Activated CD8-positive, alpha-beta T cell treated with anti-CD3 and anti-CD28 coated beads for 36 hours (primary cell): ENCODE measurements at regions not wholly inside any gene's neighbourhood (a gene's known extent, or its start where the extent isn't known, plus 50 kb on each side); places are given as distances from the start of the nearest gene placed in this dataset.

Source experiments
- ATAC-seq: fragments of 200-7000 bp; cut with Tn5 transposase; one replicate; pipeline ENCODE4 v1.10.0; 2021; ENCODE audit warnings: mild to moderate bottlenecking, moderate library complexity
- CTCF ChIA-PET: fragments of 350-600 bp; sonication (Branson Sonifier 250); formaldehyde crosslinking; loops from one replicate; lab custom pipeline; 2021; ENCODE audit warnings: antibody characterized with exemption; lab: Charles Lee
- POLR2A ChIA-PET: fragments of 350-600 bp; sonication (Branson Sonifier 250); formaldehyde crosslinking; loops from one replicate; lab custom pipeline; 2021; ENCODE audit warnings: antibody characterized with exemption; lab: Charles Lee
- DNase-seq: peaks from one replicate; pipeline ENCODE4 v3.0.0-alpha.2; 2020
- H3K27ac Mint-ChIP-seq: one replicate; pipeline ENCODE4 v1.8.0; 2021; ENCODE audit warnings: mild to moderate bottlenecking, mixed read lengths
- H3K27me3 Mint-ChIP-seq: one replicate; pipeline ENCODE4 v1.8.0; 2021; ENCODE audit warnings: mixed read lengths
- H3K36me3 Mint-ChIP-seq: one replicate; pipeline ENCODE4 v1.8.0; 2021; ENCODE audit warnings: low read depth, mixed read lengths
- H3K4me1 Mint-ChIP-seq: one replicate; pipeline ENCODE4 v1.8.0; 2021; ENCODE audit warnings: low read depth, mixed read lengths
- H3K4me3 Mint-ChIP-seq: one replicate; pipeline ENCODE4 v1.8.0; 2021; ENCODE audit warnings: mild to moderate bottlenecking, moderate library complexity, mixed read lengths
- H3K9me3 Mint-ChIP-seq: one replicate; pipeline ENCODE4 v1.8.0; 2021; ENCODE audit warnings: mixed read lengths
- CTCF ChIP-seq: fragments of 200-600 bp; IDR thresholded peaks from one replicate; pipeline ENCODE4 v1.8.0; 2022; ENCODE audit warnings: antibody characterized with exemption, mild to moderate bottlenecking
- intact Hi-C: fragments of 100-400 bp; cut with micrococcal nuclease; formaldehyde crosslinking; loops from one replicate; pipeline ENCODE4 v1.10.0; 2022

DNA sequence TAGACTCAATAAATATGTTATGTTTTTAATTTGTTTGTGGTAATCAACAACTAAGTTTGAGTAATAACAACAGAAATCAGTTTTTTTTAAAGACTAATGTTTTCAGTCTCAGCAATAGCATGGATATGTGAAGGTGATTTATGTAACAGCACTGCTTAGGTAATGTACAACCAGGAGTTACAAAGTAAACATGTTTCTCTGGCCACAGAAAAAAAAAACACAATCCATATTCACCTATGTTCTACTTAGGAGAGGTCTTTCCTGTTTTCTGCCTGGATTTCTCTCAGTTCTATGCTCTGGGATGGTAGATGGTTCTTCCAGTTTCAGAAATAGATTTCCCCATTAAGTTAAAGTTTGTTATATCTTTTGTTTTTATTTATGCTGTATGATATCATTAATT is 579.4 kb downstream of the SI start:
- ChIA-PET CTCF (no interaction called here), POLR2A (no interaction called here)
- no peaks in the 10 kb centered on the region for H3K36me3 Mint-ChIP-seq
- no peak for TF ChIP-seq CTCF
- no peak for ATAC-seq
- H3K27me3 Mint-ChIP-seq, result no peaks in the 10 kb centered on the region
- no peak for DNase-seq
- no peak overlapping the region for H3K27ac Mint-ChIP-seq
- H3K4me3 Mint-ChIP-seq, result no peak overlapping the region
- peaks cover 3% of the 10 kb centered on the region for H3K9me3 Mint-ChIP-seq
- intact Hi-C loops, result no loop called here
- H3K4me1 Mint-ChIP-seq, result no peaks in the 10 kb centered on the region

- no peaks in the 10 kb centered on the region for H3K9me3 Mint-ChIP-seq
- ATAC-seq, result no peak
- intact Hi-C loops, result no loop called here
- H3K27me3 Mint-ChIP-seq, result no peaks in the 10 kb centered on the region
- no peak overlapping the region for H3K27ac Mint-ChIP-seq
- POLR2A ChIA-PET, result no interaction called here
- TF ChIP-seq CTCF, result no peak
- no peak for DNase-seq
- CTCF ChIA-PET, result no interaction called here
- no peaks in the 10 kb centered on the region for H3K36me3 Mint-ChIP-seq
- no peaks in the 10 kb centered on the region for H3K4me1 Mint-ChIP-seq
- no peak overlapping the region for H3K4me3 Mint-ChIP-seq
Measured at GRCh38 chr3:164488893-164489292, 589.4 kb downstream of the SI start.

DNA sequence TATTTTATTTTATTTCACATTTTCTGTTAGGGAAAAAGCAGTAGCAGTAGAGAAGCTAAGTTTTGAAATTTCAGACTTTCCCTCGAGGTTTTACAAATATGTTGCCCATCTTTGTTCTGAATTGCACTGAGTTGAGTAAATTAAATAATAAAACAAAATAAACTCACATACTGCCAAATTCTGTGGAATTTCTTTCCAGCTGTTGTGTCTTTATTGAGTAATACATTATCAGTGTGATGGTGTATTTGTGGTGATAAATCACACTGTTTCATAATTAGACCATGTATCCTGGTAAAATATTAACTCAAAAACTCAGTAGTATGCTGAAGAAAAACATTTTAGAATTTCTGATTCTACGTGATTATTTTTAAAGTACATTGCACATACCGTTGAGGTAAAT is 592.1 kb downstream of the SI start:
- CTCF ChIA-PET, result no interaction called here

GRCh38 chr3:164479978-164480377 is 598.3 kb downstream of the SI start:
- ChIA-PET CTCF (interaction anchor here (0.5 kb wide), 1 partner anchor 132 kb away, joined by 3 read pairs; no protein-coding TSS in a partner anchor), POLR2A (no interaction called here)
- no peaks in the 10 kb centered on the region for H3K36me3 Mint-ChIP-seq
- H3K27me3 Mint-ChIP-seq, result no peaks in the 10 kb centered on the region
- ATAC-seq, result no peak
- H3K4me1 Mint-ChIP-seq, result no peaks in the 10 kb centered on the region
- no peak for TF ChIP-seq CTCF
- H3K4me3 Mint-ChIP-seq, result no peak overlapping the region
- no peak for DNase-seq
- peaks cover 2% of the 10 kb centered on the region for H3K9me3 Mint-ChIP-seq
- intact Hi-C loops, result no loop called here
- H3K27ac Mint-ChIP-seq, result no peak overlapping the region

More for the DNA sequence above, 592.1 kb downstream of the SI start:
- Mint-ChIP-seq H3K9me3 (peaks cover 2% of the 10 kb centered on the region), H3K4me3 (no peak overlapping the region), H3K4me1 (no peaks in the 10 kb centered on the region), H3K36me3 (no peaks in the 10 kb centered on the region), H3K27me3 (no peaks in the 10 kb centered on the region), H3K27ac (no peak overlapping the region)
- TF ChIP-seq CTCF, result no peak
- DNase-seq, result no peak
- POLR2A ChIA-PET, result no interaction called here
- intact Hi-C loops, result no loop called here
- no peak for ATAC-seq

GRCh38 chr3:164479406-164479805 is 598.9 kb downstream of the SI start:
- DNase-seq, result no peak
- H3K4me1 Mint-ChIP-seq, result no peaks in the 10 kb centered on the region
- no peak overlapping the region for H3K27ac Mint-ChIP-seq
- no peak for ATAC-seq
- no peak overlapping the region for H3K4me3 Mint-ChIP-seq
- intact Hi-C loops, result no loop called here
- no peaks in the 10 kb centered on the region for H3K27me3 Mint-ChIP-seq
- ChIA-PET CTCF (no interaction called here), POLR2A (no interaction called here)
- no peak for TF ChIP-seq CTCF
- H3K9me3 Mint-ChIP-seq, result peaks cover 2% of the 10 kb centered on the region
- no peaks in the 10 kb centered on the region for H3K36me3 Mint-ChIP-seq
